Natural killer cell treated with Interleukin-12 subunit alpha and Interleukin-12 subunit beta and Interleukin-15 and Interleukin-18, amount 100 ng/mL, for 72 hours (primary cell): ENCODE measurements at regions not wholly inside any gene's neighbourhood (a gene's known extent, or its start where the extent isn't known, plus 50 kb on each side); places are given as distances from the start of the nearest gene placed in this dataset.

Source experiments
- ATAC-seq, 2 donors: fragments of 150-1000 bp; cut with Tn5 transposase in 1 of 2; sonication (Bioruptor Pico), chemical (Tn5 transposase) in 1 of 2; 2 replicates each; pipeline ENCODE4 v1.10.0; 2021
- DNase-seq: peaks from one replicate; pipeline ENCODE4 v3.0.0; 2022; ENCODE audit warnings: low spot score
- H3K27ac Mint-ChIP-seq, 2 donors: 1 replicate in 1 of 2; 2 replicates in 1 of 2; pipeline ENCODE4 v1.8.0; 2022; ENCODE audit warnings: mixed read lengths in 2 of 2, mild to moderate bottlenecking in 1 of 2, moderate library complexity in 1 of 2
- H3K27me3 Mint-ChIP-seq, 2 donors: 1 replicate in 1 of 2; 2 replicates in 1 of 2; pipeline ENCODE4 v1.8.0; 2022; ENCODE audit warnings: mixed read lengths in 2 of 2
- H3K36me3 Mint-ChIP-seq: one replicate; pipeline ENCODE4 v1.8.0; 2022; ENCODE audit warnings: mixed read lengths
- H3K4me1 Mint-ChIP-seq, 2 donors: 1 replicate in 1 of 2; 2 replicates in 1 of 2; pipeline ENCODE4 v1.8.0; 2022; ENCODE audit warnings: low read depth in 2 of 2, mixed read lengths in 2 of 2, mild to moderate bottlenecking in 1 of 2
- H3K4me3 Mint-ChIP-seq: one replicate; pipeline ENCODE4 v1.8.0; 2022; ENCODE audit warnings: mixed read lengths
- H3K9me3 Mint-ChIP-seq: 2 replicates; pipeline ENCODE4 v1.8.0; 2022; ENCODE audit warnings: mixed read lengths

DNA sequence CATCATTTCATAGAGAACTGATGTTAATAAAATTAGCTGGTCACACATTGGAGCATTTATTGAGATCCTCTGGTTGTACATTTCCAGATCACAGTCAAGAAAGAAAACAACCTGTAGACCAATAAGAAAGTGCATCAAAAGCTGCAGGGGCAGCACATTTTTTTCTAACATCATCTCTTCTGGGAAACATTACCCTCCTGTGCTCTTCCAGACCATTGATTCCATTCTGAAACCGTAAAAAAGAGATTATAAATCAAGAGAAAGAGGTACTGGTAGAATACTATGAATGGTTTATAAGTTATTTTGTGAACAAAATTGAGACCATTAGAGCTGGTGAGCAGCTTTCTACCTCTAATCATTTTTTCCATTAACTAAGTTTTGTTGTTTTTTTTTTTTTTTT is 1548.2 kb upstream of the CELF4 start:
- H3K4me3 Mint-ChIP-seq = no peak overlapping the region
- no peaks in the 10 kb centered on the region for H3K4me1 Mint-ChIP-seq
- peaks cover 21% of the 10 kb centered on the region for H3K9me3 Mint-ChIP-seq
- no peak overlapping the region for H3K27ac Mint-ChIP-seq
- no peaks in the 10 kb centered on the region for H3K27me3 Mint-ChIP-seq
- no peak for ATAC-seq
- no peak for DNase-seq
- H3K36me3 Mint-ChIP-seq = no peaks in the 10 kb centered on the region

DNA sequence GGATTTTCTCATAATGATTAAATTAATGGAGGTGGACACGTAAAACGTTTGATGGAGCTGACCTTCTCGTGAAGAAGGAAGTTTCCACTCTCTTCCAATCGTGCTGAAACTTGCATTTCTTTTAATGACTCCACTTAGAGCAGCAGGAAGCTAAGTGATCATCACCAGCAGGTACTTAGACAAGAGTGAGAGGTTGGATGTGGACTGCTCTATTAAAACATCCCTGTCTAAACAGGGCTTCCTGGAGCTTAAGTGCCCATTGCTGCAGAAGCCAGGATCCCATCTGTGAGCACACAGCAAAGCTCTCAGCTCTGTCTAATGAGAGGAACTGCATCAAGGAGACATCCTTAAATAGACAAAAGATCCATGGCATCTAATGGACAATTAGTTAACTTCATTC is 1539.5 kb upstream of the CELF4 start:
- ATAC-seq = no peak
- H3K4me3 Mint-ChIP-seq = no peak overlapping the region

DNA sequence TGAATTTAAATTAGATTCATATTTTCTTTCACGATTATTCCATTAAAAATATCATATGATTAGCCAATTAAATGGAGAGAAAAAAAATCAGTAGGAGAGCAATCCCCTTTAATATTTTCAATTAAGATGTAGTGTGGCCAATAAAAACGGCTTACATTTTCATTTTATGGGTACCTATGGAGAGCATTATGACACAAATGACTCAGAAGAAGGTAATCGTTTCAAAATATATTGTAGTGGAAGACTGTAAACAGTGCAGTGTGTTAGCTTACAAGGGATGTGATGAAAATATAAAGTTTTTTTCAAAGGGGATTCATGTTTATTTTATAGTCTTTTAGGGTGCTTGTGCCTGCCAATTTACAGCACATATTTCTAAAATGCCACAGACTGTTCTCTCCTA is 1507.4 kb upstream of the CELF4 start:
- Mint-ChIP-seq H3K36me3 (no peaks in the 10 kb centered on the region), H3K4me3 (no peak overlapping the region), H3K9me3 (no peaks in the 10 kb centered on the region), H3K27me3 (no peaks in the 10 kb centered on the region), H3K27ac (no peak overlapping the region), H3K4me1 (no peaks in the 10 kb centered on the region)
- no peak for ATAC-seq
- no peak for DNase-seq

More for the DNA sequence above, 1539.5 kb upstream of the CELF4 start:
- no peaks in the 10 kb centered on the region for H3K4me1 Mint-ChIP-seq
- H3K27ac Mint-ChIP-seq = no peak overlapping the region
- peaks cover 15% of the 10 kb centered on the region for H3K9me3 Mint-ChIP-seq
- no peaks in the 10 kb centered on the region for H3K36me3 Mint-ChIP-seq
- no peaks in the 10 kb centered on the region for H3K27me3 Mint-ChIP-seq
- no peak for DNase-seq

DNA sequence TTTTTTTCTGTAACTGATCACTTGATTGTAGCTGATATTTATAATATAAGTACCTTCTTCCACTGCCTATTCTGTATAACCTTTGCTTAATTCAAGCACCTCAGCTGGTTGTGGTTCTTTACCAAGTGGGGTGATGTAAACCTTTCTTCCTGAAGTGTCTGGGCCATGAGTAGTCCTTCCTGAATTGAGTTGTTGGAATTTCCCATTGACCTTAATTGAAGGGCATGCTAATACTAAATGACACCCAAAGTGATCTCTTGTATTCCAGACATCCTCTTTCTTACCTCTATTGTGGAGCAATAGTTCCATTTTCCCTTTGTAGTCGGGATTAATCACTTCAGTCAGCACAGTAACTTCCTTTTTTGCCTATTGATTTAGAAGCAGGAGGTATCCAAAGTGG is 1496.8 kb upstream of the CELF4 start:
- H3K9me3 Mint-ChIP-seq = peaks cover 23% of the 10 kb centered on the region
- H3K36me3 Mint-ChIP-seq = no peaks in the 10 kb centered on the region
- no peak overlapping the region for H3K4me3 Mint-ChIP-seq
- DNase-seq = no peak
- no peak overlapping the region for H3K27ac Mint-ChIP-seq
- H3K27me3 Mint-ChIP-seq = no peaks in the 10 kb centered on the region
- no peak for ATAC-seq
- H3K4me1 Mint-ChIP-seq = no peaks in the 10 kb centered on the region

DNA sequence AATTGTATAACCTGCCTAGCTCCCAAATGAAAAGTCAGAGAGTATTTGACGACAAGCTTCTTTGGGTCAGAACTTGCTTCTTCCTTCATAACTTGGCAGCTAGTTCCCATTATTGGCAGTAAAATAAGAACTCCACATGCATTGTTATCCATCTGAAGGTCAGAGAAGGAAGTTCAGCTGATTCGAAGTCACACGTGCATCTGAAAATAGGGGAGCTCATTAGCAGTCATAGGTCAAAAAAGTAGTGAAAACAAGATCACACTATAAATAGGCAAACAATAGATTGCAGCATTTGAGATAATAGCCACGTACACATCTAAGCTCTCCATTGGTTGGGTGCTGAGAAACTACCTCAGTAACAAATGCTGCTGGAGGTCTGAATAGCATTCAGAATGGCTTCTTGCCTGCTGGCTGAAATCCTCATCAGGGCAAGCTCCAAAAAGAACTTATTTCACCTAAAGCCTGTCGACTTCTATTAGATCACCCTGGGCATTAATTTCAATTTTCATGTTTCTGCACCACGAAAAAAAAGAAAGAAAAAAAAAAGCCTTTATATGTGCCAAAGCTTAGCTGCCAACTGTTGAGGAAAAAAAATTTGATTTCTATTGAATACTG is 1492.9 kb upstream of the CELF4 start:
- H3K4me1 Mint-ChIP-seq = no peaks in the 10 kb centered on the region

DNA sequence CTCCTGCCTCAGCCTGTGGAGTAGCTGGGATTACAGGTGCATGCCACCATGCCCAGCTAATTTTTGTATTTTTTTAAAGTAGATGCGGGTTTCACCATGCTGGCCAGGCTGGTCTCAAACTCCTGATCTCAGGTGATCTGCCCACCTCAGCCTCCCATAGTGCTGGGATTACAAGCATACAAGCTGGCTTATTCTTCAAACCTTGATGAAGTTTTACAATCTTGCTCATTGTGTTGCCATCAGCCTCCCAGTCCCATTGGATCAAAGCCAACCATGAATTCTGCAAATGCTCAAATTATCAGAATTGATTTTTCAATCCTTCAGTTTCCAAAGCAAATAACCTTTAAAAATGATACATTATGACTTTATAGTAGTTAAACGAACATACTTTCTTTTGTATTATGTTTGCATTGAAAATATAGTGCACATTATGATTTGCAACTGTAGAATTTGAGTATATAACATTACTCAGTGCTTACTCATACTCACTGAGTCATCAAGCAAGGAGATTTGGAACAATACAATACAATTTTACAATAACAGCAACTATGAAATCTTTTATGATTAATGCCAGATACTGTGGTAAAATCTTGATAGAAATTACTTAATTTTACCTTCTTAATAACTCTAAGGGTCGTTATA is 1491.9 kb upstream of the CELF4 start:
- peaks cover 13% of the 10 kb centered on the region for H3K9me3 Mint-ChIP-seq
- ATAC-seq = no peak
- no peak overlapping the region for H3K27ac Mint-ChIP-seq
- no peaks in the 10 kb centered on the region for H3K27me3 Mint-ChIP-seq
- H3K4me1 Mint-ChIP-seq = no peaks in the 10 kb centered on the region
- H3K4me3 Mint-ChIP-seq = no peak overlapping the region
- no peaks in the 10 kb centered on the region for H3K36me3 Mint-ChIP-seq
- no peak for DNase-seq

More for the DNA sequence above, 1492.9 kb upstream of the CELF4 start:
- H3K27ac Mint-ChIP-seq = no peak overlapping the region
- ATAC-seq = no peak
- peaks cover 9% of the 10 kb centered on the region for H3K9me3 Mint-ChIP-seq
- no peak overlapping the region for H3K4me3 Mint-ChIP-seq
- no peaks in the 10 kb centered on the region for H3K36me3 Mint-ChIP-seq
- no peak for DNase-seq
- H3K27me3 Mint-ChIP-seq = no peaks in the 10 kb centered on the region

DNA sequence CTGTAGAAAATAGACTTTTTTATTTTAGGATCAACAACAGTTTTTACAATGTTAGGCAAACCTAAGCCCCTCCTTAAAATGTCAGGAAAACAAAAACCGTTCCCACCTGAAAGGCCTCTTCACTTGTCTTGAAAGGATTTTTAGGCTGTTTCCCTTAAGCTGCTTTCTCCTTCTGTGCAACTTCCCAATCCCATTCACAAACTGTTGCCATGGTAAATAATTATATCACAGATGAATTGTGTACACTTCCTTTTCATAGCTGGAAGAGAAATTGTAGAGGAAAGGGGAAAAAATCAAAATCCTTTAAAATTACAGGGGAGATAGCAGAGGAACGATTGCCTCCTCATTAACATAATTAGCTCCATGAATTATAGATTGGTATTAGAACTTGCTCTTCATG is 1488.0 kb upstream of the CELF4 start:
- no peak overlapping the region for H3K4me3 Mint-ChIP-seq
- DNase-seq = no peak
- no peaks in the 10 kb centered on the region for H3K36me3 Mint-ChIP-seq
- H3K4me1 Mint-ChIP-seq = no peaks in the 10 kb centered on the region
- H3K9me3 Mint-ChIP-seq = peaks cover 8% of the 10 kb centered on the region
- no peak for ATAC-seq
- H3K27ac Mint-ChIP-seq = no peak overlapping the region
- H3K27me3 Mint-ChIP-seq = no peaks in the 10 kb centered on the region

DNA sequence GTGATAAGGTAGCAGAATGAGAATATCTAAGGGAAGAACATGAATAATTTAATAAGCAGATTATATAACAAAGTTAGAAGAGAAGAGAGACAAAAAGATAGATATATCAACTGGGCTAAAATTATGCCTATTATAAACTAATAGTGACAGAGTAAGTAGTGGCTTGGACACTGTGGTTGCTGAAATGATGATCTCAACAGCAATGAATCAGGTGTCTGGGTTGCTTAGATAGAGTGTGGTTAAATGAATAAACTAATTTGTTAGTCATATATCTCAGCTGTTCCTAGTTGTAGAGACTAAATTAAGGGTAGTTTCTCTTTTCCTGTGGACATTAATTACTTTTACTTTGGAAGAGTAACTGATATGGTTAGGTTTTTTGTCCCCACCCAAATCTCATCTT is 1485.4 kb upstream of the CELF4 start:
- Mint-ChIP-seq H3K27ac (no peak overlapping the region), H3K4me3 (no peak overlapping the region), H3K4me1 (no peaks in the 10 kb centered on the region), H3K9me3 (peaks cover 13% of the 10 kb centered on the region), H3K36me3 (no peaks in the 10 kb centered on the region), H3K27me3 (no peaks in the 10 kb centered on the region)
- DNase-seq (no peak), ATAC-seq (no peak)

DNA sequence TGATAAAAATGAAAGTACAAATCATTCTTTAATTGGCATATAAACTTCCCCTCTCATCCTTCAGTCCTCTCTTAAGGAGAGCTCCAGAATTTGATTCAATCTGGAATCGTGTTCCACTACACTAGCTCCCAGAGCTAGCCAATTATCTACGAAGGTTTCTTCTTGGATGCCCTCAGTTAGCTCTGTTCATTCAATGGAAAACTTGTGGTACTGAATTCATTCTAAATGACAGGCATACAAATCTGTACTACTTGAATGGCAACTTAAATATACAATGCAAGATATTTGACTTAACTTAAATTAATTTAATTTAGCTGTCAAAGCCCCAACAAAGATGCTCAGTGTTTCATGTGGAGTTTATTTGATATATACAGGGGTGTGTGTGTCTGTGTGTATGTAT is 1474.2 kb upstream of the CELF4 start:
- no peak overlapping the region for H3K4me3 Mint-ChIP-seq
- H3K4me1 Mint-ChIP-seq = no peaks in the 10 kb centered on the region
- peaks cover 11% of the 10 kb centered on the region for H3K36me3 Mint-ChIP-seq
- peaks cover 7% of the 10 kb centered on the region for H3K9me3 Mint-ChIP-seq
- DNase-seq = no peak
- H3K27ac Mint-ChIP-seq = no peak overlapping the region
- H3K27me3 Mint-ChIP-seq = no peaks in the 10 kb centered on the region
- no peak for ATAC-seq

DNA sequence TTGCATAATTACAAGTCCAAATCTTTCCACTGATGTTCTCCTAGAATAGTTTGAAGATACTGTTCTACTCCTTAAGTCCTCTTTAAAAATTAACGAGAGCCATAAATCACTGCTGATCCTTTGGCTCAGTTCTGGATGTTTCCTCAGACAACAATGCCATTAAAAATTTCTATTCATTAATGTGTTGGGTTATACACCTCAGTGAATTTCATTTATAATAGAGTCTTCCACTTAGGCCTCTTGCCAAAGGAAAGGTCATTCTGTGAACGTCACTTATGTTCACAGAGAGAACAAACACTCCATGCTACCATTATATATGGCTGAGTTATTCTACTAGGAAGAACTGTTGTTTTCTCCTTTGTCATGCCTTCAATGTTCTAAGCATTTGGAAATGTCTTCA is 1472.3 kb upstream of the CELF4 start:
- DNase-seq = no peak
- H3K4me3 Mint-ChIP-seq = no peak overlapping the region
- H3K27me3 Mint-ChIP-seq = no peaks in the 10 kb centered on the region
- H3K36me3 Mint-ChIP-seq = peaks cover 11% of the 10 kb centered on the region
- no peak overlapping the region for H3K27ac Mint-ChIP-seq
- H3K4me1 Mint-ChIP-seq = no peaks in the 10 kb centered on the region
- no peak for ATAC-seq
- H3K9me3 Mint-ChIP-seq = peaks cover 7% of the 10 kb centered on the region

DNA sequence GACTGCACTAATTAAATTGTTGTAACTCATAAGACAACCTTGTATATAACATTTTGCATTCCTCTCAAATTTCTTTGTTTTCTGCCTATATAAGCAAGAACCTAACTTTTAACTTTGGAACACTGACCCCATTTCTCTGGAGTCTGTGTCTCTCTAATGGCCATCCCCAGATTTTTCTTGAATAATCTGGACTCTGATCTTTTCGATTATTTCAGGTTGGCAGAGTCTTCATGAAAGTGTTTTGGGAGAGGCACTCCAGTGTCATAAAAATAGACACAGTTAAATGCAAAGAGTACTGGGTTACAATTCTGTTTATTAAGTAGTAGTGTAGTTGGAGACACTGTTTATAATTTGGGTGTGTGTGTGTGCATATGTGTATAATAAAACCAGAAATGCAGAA is 1467.7 kb upstream of the CELF4 start:
- Mint-ChIP-seq H3K4me1 (no peaks in the 10 kb centered on the region), H3K27ac (no peak overlapping the region), H3K9me3 (peaks cover 4% of the 10 kb centered on the region), H3K36me3 (peaks cover 6% of the 10 kb centered on the region), H3K27me3 (no peaks in the 10 kb centered on the region), H3K4me3 (no peak overlapping the region)
- DNase-seq (no peak), ATAC-seq (no peak)

DNA sequence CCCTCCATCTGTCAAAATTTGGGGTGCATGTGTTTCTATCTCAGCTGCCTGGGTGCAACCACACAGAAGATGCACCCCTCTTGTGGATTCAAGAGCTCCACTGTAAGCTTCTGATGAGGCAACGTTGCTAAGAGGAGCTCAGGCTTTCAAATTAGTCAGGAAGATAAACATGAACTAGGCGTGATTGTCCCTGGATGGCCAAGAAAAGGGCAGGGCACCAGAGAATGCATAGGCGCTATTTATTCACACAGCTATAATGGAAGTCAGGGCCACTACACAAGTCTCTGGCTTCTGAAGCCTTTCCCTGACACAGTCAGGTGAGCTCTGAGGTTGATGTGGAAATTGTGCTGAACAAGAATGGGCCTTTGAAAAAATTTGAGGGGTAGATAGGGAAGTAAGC is 1466.0 kb upstream of the CELF4 start:
- Mint-ChIP-seq H3K36me3 (peaks cover 2% of the 10 kb centered on the region), H3K4me3 (no peak overlapping the region), H3K27me3 (no peaks in the 10 kb centered on the region), H3K4me1 (no peaks in the 10 kb centered on the region), H3K27ac (no peak overlapping the region), H3K9me3 (peaks cover 4% of the 10 kb centered on the region)
- DNase-seq (no peak), ATAC-seq (no peak)

DNA sequence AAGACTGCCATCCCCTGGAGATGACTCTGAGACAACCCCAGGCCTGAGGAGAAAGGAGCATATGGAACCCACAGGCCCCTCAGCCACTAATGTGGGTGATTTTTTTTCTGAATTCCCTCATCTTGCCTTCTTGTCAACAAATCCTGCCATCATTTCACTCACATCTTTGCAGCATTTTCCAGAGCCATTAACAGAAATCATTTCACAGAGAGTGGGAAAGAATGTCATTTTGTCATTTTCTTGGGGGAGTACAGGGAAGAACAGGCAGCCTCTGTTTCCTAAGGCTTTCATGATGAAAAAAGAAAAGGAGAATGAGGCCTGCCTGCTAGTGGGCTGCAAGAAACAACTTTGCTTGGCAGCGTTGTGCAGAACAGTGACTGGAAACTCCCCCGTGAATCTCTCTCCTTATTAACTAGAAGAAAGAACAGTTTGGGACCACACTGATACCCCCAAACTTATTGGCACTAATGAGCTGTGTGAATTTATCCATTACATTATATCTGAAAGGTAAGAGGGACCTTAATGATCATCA is 1464.6 kb upstream of the CELF4 start:
- Mint-ChIP-seq H3K9me3 (peaks cover 3% of the 10 kb centered on the region), H3K27me3 (no peaks in the 10 kb centered on the region), H3K36me3 (no peaks in the 10 kb centered on the region), H3K27ac (no peak overlapping the region), H3K4me1 (no peaks in the 10 kb centered on the region), H3K4me3 (no peak overlapping the region)
- no peak for DNase-seq
- no peak for ATAC-seq

DNA sequence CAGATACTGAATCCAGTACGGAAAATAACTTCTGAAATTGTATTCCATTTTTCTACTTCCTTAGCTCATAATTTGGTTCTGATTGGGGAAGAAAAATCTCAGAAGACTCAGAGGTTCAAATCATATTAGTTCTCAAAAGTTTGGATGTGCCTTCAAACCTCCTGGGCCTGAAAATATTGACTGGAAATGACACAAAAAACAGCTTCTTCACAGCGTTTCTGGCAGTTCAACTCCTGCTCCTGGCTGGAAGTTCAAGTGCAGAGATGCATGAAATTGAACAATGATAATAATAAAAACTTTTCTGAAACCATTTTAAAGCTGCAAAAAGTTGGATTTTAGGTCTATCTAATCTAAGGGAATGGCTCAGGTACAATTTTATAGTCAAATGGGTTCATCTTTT is 1459.9 kb upstream of the CELF4 start:
- Mint-ChIP-seq H3K27me3 (no peaks in the 10 kb centered on the region), H3K4me3 (no peak overlapping the region), H3K27ac (no peak overlapping the region), H3K4me1 (no peaks in the 10 kb centered on the region), H3K36me3 (no peaks in the 10 kb centered on the region), H3K9me3 (peaks cover 3% of the 10 kb centered on the region)
- DNase-seq (no peak), ATAC-seq (no peak)

DNA sequence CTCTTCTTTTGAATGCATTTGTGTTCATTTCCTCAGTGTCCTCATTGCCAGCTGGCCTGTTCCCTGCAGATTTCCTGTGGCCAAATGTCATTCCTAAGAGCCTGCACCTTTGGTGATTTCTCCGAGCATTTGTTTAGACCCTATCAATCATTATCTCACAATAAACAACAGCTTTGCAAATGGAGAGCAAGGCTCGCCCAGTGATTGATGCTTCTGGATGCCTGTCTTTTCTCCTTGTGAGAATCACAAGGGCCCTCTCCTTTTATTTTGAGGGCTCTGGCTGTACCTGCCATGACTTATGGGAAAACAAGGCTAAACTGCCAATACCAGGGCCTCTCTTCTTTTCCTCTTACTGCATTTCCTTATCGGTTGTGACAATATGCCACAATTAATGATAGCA is 1454.4 kb upstream of the CELF4 start:
- H3K27me3 Mint-ChIP-seq = no peaks in the 10 kb centered on the region
- no peak overlapping the region for H3K27ac Mint-ChIP-seq
- H3K9me3 Mint-ChIP-seq = peaks cover 6% of the 10 kb centered on the region
- H3K4me1 Mint-ChIP-seq = no peaks in the 10 kb centered on the region
- ATAC-seq (no peak), DNase-seq (no peak)
- H3K4me3 Mint-ChIP-seq = no peak overlapping the region
- H3K36me3 Mint-ChIP-seq = no peaks in the 10 kb centered on the region
